GM21447 (cell line): ENCODE measurements at regions not wholly inside any gene's neighbourhood (a gene's known extent, or its start where the extent isn't known, plus 50 kb on each side); places are given as distances from the start of the nearest gene placed in this dataset.

ENCODE experiments used
- ATAC-seq: cut with Tn5 transposase; IDR thresholded peaks from one replicate; pipeline ENCODE4 v1.9.1; 2021; ENCODE audit not compliant: unreplicated experiment

DNA sequence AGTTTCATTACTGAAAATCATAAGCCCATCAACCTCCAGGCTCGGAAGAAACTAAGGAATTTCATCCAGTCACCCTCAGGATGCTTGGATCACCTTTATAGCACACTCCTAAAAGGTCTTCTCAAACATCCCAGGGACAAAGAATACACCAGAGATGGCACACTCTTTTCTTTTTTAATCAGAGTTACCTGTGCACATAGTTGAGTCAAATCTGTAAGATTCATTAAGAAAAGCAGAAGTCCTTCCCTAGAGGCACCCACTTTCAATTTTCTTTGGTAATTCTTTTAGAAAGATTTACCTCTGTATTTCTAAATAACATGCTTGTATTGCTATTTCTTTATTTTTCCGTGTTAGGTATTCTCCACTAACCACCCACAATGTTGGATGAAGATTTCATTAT, 50.6 kb upstream of the IL6 start:
- no peak for ATAC-seq

DNA sequence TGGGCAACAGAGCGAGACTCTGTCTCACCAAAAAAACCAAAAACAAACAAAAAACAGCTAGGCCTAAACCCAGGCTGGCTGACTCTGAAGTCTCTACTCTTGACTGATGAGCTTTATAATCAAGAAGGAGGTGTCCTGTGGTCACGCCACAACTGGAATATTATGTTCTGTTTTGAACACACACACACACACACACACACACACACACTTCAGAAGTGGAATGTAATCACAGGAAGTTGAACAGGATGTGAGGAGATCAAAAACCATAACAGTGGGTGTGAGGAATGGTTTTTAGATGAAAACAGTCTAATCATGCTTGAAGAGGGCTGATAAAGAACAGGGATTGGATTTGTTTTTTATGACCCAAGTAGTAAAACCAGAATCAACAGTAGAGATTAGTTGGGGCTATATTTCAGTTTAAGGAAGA, 51.1 kb upstream of the IL6 start:
- ATAC-seq: no peak

DNA sequence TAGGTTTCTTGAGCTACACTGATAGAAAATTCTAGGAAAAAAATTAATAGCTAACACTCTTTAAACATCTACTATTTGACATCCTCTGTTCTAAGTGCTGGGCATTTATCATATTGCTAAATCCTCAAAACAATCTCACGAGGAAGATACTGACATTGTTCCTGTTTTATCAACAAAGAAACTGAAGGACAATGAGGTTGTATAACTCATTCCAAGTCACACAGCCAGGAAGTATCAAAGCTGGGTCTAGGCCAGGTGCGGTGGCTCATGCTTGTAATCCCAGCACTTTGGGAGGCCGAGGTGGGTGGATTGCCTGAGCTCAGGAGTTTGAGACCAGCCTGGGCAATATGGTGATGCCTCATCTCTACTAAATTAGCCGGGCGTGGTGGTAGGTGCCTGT, 51.6 kb upstream of the IL6 start:
- no peak for ATAC-seq

DNA sequence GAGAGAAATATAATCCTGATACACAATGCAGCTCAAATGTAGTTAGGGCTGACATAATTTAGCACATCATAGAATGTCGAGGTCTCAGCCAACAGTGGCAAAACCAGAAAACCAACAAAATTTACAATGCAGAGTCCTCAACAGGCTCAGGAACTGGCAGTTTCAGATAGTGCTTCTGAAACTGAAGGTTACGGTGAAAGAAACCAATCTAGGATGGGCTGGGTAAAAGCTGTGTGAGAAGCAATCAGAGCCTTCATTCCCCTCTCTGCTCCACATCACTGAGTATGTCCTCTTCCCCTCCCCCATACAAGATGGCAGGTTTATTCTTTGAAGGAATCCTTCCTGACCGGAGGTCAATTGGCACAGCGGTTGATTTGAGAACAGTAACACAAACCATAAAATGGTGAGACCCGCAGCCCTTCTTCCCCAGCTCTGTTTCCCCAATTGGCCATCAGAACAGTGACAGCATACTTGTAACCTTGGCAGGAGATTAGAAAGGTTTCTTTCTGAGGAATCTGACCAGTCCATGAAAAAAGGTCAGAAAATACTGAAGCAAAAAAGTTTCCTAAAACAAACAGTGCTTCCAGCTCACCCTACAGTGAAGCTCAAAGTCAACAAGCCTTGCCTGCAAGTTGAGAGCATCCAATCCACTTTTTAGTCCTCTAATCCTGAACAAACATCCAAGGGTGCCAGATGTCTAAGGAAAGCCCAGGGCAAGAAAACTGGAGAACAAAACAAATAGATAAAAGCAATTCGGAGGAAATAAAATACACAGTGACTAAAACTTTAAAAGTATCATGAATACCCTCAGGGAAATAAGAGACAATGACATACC, 53.9 kb upstream of the IL6 start:
- peak; percentile 75 for ATAC-seq

DNA sequence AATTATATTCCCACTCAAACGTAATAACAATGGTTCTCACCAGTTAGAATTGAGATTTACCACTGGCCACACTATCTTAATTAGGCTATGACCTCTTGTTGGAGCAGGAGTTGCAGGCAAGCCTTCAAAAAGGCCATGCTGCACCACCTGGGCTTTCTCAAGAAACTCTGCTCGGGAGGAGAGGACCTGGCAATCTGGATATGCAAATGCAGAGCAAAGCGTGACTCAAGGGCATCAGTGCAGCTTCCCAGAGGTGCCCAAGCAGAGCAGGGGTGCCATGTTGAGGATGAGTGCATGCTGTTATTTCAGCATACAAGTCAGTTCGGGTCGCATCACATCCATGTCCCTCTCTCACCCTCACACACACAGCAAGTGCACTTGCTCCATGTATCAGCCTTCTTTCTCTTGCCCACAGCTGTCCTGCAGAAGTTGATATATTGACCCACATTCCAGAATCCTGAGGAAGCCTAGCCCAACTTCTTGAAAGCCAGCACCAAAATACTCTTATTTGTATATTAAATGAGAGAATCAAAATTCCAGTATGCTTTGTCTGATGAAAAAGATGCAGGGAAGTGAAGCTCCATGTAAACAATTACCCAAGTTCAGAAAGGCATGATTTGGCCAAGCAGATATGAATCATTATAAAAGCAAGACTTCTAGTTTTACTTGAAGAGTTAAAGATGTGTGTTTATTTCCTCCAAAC, 55.7 kb upstream of the IL6 start:
- ATAC-seq: no peak

DNA sequence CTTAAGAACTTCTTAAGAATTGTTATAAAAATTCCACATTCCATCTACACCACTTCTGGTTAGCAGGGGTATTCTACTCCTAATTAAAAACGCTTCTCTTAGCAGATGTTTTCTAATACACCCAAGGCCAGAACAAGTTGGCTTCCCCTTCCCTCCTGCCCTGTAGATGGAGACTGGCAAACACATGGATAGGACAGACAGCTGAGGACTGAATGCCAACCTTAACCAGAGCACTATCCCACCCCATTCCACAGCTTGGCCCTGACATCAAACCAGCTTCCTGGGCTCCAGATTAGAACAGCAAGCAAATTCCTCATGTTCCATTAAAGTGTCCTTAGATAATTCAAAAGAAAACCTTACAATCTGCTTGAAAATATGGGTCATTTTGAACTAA, 56.6 kb upstream of the IL6 start:
- no peak for ATAC-seq

DNA sequence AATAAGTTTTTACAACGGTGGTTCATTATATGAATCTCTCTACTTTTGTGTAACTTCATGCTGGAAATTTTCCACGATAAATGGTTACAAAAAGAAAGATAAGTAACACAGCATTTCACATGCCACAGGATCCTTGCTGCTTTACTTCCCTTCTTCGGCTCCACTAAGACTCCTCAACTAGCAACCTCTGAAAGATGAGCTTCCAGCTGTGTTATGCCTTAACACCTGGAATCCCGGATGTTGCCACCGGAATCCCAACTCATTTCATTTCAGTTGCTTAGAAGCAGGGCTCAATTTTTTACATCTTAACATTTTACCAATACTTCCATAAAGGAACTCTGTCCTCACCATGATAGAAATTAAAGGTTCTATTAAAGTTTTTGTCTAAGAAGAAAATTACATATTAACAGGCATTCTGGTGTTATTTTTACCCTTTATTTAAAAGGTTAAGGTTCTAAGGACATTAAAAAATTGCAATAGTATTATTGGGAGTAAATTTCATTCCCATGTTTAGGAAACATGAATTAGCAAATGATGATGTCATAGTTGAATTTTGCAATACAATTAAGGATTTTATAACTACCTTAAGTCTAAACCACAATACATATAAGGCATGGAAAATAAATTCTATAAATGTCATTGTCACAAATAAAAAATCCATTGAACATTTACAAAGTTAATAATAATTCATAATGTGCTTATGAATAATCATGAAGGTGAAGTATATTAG, 57.1 kb upstream of the IL6 start:
- no peak for ATAC-seq

DNA sequence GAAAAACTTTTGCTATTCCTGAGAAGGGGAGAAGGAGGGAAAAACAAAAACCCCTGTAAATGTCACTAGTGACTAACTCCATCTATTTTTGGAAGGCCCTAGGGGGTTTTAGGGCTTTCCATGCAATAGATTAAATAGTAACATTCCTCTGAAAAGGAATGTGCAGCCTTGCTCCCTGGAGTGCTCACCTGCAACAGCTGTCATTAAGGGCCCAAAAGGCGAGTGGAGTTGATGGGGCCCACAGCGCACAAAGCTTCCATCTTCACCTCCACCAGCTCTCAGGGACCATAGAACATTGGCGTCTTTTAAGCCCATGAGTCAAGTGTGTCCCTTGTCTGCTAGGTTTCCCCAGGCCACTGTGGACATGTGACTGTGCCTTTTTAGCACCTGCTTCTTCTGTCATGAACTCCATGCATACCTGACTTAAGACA, 58.0 kb upstream of the IL6 start:
- no peak for ATAC-seq

DNA sequence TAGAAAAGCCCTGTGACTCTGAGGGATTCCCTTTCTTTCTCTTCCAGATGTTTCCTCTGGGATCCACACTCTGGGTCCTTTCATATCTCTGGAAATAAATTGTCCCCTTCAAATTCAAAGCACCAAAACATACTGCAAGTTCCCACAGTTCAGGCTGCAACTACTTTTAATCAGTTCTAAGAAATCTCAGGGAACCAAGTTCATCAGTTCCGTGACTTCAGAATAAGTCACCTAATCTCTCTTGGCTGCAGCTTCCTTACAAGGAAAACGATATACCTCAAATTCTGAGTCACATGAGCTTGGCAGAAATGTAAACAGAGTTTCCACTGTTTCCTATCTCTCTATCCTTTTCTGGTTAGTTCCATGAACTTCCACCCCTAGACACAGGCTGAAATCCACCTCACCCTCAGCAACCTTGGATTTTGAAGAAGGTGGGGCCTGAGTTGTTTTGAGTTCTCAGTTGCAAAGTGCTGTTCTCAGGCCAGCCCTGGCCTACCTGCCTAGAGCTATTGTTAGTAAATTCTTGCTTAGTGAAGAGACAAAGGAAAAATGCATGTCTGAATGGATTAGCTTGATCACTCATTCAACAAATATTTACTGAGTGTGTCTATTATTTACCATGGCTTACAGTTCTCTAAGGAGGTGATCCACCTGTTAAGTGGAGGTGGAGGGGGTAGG, 59.3 kb upstream of the IL6 start:
- ATAC-seq: no peak

DNA sequence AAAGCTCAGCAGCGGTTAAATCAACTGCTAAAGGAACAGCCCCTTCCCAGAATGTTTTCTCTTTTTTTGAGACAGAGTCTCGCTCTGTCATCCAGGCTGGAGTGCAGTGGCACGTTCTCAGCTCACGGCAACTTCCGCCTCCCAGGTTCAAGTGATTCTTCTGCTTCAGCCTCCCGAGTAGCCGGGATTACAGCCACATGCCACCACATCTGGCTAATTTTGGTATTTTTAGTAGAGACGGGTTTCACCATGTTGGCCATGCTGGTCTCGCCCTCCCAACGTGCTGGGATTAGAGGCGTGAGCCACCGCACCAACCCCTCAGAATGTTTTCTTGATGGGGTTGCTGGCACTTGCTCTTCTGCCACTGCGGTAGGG, 59.8 kb upstream of the IL6 start:
- no peak for ATAC-seq

DNA sequence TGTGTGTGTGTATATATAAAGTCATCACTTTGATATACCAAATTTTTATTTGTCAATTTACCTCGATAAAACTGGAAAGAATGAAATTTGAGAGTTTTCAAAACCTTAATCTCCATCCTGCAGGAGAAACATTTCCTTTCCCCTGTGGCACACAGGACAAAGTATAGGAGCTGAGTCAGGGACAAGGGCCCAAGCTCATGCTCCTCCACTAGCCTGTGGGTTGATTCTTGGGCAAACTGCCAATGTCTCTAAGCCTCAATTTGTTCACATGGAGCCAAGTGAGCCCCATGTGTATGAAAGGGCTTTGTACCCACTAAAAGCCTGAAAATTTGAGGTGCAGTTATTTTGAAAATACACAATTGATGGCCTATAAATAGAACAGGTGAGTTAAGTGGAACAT, 60.3 kb upstream of the IL6 start:
- no peak for ATAC-seq

DNA sequence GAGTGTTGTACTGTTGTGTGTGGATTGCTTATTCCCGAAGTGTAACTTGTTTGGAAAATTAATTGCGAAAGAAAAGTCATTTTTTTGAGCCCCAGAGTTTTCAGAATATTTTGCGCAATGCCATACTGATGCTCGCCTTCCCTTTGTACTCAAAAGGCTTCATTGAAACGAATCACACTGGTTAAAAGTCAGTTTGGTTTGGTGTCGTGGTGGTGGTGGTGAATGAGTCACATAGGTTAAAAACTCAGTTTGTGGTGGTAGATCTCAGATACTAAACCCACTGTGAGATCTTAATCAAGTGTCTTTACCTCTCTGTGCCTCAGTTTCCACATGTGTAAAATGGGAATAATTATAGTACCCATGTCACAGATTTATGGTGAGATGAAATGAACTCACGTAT, 61.1 kb upstream of the IL6 start:
- ATAC-seq: no peak

DNA sequence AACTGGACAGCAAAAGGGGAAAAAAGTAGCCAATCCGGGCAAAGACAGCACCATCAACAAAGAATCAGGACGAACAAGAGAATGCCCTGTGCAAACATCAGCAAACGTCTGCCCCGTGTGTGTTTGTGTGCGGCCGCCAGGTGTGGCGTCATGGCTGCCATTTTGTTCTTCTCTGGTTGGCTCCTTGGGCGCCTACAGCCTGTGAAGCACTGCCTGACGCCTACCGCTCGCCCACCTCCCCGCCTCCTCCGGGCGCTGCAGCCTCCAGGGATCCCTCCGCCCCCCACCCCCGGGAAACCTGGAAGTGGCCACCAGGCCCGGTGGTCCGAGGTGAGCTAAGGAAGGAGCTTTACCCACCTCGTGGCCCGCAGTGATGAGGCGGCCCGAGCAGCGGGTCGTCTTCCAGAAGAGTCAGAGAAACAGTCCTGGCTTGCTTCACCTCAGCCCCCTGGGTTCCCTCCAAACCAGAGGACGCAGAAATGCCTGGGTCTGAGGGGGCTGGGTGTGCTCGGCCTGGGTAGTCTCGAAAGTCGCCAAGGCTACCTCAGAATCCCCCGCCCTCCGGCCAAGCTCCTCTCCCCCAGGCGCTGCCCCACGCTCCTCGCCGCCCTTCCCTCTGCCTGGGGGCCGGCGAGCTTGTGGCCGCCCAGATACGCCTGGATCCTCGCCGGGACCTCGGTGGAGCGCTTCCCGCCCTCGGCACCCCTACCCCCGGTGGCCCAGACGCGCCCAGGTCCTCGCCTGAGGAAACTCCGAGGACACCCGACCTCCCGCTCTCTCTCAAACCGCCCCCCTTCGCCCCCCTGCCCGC, 61.8 kb upstream of the IL6 start:
- ATAC-seq: no peak

DNA sequence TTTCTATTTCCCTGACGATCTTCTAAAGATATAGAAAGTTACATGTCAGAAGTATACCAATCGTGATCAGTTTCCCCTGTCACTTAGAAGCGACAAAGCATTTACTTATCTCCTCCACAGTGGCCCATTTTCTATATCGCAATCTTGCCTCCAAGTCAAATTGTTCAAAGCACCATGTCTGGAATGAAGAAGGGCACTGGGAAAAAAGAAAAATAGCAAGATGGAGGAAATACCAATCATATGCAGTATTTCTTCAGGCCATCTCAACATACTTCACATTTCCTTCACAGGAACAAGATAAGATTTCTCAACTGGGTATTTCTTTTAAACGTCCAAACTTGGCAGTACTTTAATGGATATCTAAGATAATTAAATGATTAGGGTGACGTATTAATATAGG, 63.3 kb upstream of the IL6 start:
- ATAC-seq: no peak

DNA sequence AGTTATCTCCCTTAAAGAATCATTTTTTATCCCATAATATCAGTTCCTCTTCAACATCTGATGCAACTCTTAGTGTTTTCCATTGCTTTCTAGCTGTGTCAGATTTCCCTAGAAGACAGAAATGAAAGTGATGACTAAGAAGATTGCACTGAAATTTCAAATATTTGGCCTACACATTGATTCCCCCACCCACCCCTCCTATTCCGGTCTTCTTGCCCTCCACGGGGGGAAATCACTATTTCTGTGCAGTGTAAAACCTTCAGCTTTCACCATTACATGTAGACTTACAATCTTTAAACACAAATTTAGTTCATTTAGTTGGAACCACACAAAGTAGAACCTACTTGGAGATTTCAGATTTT, 63.7 kb upstream of the IL6 start:
- ATAC-seq: no peak

DNA sequence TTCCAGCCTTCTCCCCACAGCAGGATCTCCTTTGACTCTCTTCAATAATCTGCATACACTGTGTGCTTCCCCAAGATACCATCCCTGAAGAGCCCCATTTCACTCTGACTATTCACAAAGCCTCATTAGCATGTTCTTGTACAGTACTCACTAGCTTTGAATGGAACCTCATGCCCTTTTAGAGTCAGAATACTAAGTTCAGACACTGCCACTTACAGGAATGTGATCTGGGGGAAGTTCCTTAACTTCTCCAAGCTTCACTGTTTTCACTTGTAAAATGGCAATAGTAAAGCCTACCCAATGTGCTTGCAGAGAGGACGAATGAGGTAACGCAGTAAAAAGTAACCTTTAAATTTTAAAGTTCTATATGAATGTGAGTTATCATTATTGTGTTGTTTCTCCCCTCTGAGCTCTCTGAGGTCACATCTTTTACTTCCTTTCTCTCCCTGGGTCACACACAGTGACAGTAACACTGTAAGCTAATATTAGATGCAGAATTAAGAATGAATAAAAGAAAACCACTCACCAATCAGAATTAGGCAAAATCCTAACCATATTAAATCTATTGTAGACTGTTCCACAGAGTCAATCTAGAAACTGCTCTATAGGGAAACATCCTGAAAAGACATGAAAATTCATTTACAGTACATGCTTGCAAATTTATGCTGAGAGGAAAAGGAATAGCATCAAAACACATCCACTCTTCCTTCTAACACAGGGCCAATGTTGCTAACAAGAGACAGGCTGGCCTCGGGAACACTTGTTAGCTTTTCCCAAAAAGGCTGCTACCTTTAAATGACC, 64.2 kb upstream of the IL6 start:
- peak; percentile 61 for ATAC-seq

DNA sequence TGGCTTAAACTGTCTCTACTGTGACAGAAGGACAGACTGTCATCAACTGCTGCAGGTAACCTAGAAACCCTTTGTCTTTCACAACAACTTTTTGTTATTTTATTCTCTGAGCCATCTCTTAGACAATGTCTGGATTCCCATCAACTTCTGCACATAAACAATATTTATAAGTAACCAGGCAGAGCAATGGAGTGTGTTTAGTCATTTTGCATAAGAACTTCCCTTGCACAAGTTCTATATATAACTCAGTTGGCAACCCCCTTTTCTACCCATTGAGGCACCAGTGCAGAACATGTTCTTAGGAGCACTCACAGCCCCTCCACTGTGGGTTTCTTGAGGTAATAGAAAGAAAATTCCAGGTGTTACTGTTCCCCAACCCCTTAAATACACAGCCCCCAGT, 65.0 kb upstream of the IL6 start:
- peak; percentile 64 for ATAC-seq

DNA sequence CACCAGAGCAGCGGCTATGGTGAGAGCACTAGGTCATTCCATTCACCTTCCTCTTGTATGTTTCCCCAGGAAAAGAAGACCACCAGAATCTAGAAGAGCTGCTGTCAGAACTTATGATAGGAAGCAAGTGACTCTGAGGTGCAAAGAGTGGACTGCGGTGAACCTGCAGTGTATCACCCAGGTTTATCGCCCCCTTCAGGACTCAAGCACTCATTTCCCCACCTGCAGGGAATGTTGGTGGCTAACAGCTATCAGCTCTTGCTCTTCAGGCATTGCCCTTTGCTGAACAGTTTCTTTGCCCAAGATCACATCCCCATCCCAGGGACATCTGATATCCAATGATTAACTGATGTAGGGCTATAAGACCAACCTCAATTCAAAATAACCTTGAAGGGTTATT, 66.3 kb upstream of the IL6 start:
- no peak for ATAC-seq

DNA sequence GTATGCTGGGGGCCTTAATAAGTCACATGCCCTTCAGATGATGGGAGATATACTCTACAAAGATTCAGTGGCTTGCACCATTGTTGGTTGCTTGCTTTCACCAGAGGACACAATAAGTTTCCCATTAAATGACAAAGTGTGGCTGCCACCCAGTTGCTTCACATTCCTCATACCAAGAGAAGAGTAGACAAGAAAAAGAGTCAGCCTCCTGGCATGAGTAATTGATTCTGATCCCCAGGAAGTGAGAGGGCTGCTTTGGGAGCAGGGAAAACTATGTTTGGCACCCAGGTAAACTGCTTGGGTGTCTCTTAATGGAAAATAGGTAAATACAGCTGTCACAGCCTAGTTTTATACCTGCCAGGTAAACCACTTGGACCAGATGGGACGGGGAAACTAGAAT, 66.7 kb upstream of the IL6 start:
- no peak for ATAC-seq

DNA sequence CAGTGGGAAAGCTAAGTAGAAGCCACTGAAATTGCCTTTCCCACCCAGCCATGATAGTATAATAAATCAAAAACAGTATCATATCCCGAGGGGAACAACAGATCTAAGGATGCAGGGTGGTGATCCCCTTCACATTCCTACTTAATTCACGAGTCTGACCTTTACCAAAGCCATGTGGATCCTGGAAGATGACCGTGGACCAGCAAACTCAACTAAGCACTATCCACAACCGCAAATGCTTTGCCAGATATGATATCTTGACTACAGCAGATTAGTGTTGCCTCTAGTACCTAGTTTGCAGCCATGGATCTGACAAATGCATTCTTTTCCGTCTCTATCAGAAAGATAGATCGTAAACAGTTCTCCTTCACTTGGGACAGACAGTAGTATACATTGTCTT, 67.3 kb upstream of the IL6 start:
- no peak for ATAC-seq
